MG63 (cell line): ENCODE measurements at regions not wholly inside any gene's neighbourhood (a gene's known extent, or its start where the extent isn't known, plus 50 kb on each side); places are given as distances from the start of the nearest gene placed in this dataset.

Experiments used
- DNase-seq: peaks from one replicate; pipeline ENCODE4 v3.0.0-alpha.2; 2020
- H3K27me3 ChIP-seq: fragments of 250-450 bp; sonication (Bioruptor Pico); 2 replicates; pipeline ENCODE4 v1.5.1; 2020; ENCODE audit warnings: mild to moderate bottlenecking, moderate library complexity
- H3K36me3 ChIP-seq: fragments of 250-450 bp; sonication (Bioruptor Pico); 2 replicates; pipeline ENCODE4 v1.5.1; 2020; ENCODE audit warnings: mild to moderate bottlenecking, moderate library complexity
- H3K4me3 ChIP-seq: fragments of 250-450 bp; sonication (Bioruptor Pico); 2 replicates; pipeline ENCODE4 v1.5.1; 2020; ENCODE audit warnings: mild to moderate bottlenecking, moderate library complexity
- H3K9me3 ChIP-seq: fragments of 250-450 bp; sonication (Bioruptor Pico); 2 replicates; pipeline ENCODE4 v1.5.1; 2020; ENCODE audit warnings: mild to moderate bottlenecking, moderate library complexity

DNA sequence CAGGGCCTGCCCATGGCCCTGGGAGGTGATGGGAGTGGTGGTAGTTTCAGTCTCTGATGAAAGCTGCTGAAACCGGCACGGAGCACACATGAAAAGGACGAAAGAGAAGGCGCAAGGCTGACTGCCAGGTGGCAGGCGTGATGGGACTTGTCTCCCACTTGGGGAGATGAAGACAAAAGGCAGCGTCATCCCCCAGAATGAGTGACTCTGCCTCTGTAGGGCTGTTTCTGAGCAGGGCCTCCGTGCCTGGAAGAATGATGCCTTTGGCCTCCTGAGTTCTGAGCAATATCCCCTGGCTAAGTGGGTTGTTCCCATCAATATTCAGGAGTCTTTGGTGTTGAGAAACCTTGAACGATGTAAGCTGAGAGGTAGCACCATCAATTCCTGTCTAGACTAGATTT is 237.8 kb downstream of the OPA1 start:
- no peak for DNase-seq
- no peak overlapping the region for H3K4me3 ChIP-seq
- H3K9me3 ChIP-seq = no peaks in the 10 kb centered on the region
- no peaks in the 10 kb centered on the region for H3K27me3 ChIP-seq
- H3K36me3 ChIP-seq = no peaks in the 10 kb centered on the region

DNA sequence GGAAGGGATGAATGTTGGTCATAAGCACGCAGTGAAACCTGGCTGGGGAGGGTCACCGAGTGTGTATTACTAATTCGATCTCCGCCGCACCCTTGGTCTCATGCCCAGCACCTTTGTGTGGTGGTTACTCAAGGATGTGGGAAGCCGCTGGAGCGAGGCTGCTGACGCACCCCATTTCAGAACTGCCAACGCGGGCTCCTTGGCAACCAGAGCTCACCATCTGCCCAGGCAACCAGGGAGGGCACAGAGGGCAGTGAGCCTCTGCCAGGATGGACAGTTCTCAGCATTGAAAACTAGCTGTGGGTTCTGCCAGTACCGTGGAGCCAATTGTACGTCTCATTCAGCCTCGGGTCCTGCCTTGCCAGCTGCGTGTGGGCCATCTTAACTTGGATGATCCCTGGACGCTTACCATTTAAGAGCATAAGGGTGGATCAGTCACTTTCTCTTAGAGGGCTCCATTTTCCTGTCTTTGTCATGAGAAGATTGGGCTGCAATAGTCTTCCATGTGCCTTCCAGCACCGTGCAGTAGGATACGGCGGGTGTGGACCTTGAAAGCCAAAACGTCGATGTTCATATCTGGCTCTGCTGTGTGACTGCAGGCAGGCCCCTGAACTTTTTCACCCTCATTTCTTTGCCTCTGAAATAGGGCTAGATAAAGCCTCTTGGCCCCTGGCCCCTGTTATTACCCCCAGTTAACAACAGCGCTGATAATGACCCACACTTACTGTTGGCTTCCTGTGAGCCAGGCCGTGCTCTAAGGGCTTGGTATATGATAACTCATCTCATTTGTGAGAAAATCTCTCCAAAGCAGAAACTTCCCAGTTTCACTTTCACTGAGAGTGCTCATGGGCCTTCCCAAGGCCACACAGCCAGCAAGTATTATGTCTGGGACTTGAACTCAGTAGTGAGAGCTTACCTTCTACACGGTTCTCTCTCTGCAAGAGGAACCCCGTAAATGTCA is 238.8 kb downstream of the OPA1 start:
- peak; percentile 98 for DNase-seq
- H3K4me3 ChIP-seq = no peak overlapping the region
- H3K36me3 ChIP-seq = no peaks in the 10 kb centered on the region
- no peaks in the 10 kb centered on the region for H3K27me3 ChIP-seq
- no peaks in the 10 kb centered on the region for H3K9me3 ChIP-seq

DNA sequence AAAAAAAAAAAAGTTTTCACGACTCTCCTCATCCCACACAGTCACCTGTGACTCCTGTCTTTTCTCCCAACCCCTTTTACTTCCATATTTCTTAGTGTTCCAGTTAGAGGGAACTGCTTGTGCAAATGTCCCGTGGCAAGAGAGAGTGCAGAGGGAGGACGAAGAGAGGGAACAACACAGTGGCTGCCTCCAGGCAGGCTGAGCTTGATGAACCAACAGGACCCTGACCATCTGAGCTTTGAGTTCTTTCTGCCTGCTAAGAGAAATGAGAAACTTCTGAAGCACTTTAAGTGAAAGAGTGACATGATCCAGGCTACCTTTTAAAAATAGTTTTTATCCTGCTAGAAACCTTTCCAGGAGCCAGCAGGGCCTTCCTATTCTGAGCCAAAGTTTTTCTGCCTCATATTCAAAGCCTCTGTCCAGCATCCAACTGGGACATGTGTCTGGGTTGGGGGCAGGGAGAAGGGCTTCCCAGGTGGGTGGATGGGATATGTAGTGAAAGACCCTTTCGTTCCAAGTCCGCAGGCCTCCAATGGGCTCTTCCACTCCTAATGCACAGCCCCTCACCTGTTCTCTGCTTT is 239.9 kb downstream of the OPA1 start:
- DNase-seq = no peak
- Histone ChIP-seq H3K4me3 (no peak overlapping the region), H3K9me3 (no peaks in the 10 kb centered on the region), H3K27me3 (no peaks in the 10 kb centered on the region), H3K36me3 (no peaks in the 10 kb centered on the region)

DNA sequence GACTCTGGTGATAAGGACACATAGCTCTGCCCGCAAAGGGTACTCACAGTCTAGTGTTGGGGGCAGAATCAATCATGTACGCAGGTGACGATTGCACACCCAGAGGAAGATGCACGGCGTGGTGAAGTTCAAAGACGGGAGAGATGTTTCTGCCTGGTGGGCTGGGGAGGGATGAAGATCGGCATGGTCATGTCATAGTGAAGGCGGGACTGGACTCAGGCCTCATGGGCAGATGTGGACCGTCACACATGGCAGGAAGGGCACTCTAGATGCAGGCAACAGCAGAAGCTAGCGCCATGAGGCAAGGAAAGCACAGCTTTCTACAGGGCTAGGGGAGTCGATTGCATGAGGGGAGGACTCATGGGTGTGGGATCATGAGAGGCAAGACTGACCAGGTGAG is 240.6 kb downstream of the OPA1 start:
- no peak for DNase-seq
- Histone ChIP-seq H3K9me3 (no peaks in the 10 kb centered on the region), H3K27me3 (no peaks in the 10 kb centered on the region), H3K4me3 (no peak overlapping the region), H3K36me3 (no peaks in the 10 kb centered on the region)

DNA sequence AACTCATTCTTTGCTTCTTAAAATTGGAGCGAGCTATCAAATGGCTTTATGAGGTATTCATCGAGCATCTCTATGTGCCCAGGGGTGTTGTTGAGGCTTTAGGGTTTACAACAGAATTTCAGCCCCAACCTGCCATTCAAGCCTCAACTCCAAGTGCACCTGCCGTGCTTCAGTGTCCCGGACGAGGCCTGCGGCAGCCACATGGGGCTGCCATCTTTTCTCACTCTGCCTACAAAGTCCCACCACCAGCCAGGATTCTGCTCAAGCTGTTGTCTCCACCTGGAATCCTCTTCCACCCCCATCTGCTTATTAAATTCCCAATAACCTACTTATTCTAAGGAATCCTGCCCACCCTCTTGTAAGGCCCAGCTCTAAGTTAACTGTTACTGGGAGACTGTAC is 242.4 kb downstream of the OPA1 start:
- DNase-seq = no peak
- H3K4me3 ChIP-seq = no peak overlapping the region
- no peaks in the 10 kb centered on the region for H3K9me3 ChIP-seq
- no peaks in the 10 kb centered on the region for H3K27me3 ChIP-seq
- no peaks in the 10 kb centered on the region for H3K36me3 ChIP-seq

DNA sequence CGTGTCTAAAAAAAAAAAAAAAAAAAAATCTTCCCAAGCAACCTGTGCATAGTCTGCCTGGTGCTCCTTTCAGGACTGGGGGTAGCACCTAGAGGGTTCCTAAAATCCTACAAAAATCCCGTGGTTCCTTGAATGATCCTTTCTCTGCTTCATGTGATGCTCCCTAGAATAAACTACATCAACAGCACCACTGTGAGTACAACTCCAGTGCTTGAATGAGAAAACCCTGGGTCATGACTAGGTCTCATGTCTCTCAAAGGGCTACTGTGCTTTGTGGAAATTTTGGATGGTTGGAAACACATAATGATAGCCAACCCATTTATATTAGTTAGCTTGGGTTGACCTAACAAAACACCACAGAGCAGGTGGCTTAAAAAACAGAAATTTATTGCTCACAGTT is 243.5 kb downstream of the OPA1 start:
- no peaks in the 10 kb centered on the region for H3K27me3 ChIP-seq
- H3K9me3 ChIP-seq = no peaks in the 10 kb centered on the region
- no peak for DNase-seq
- no peak overlapping the region for H3K4me3 ChIP-seq
- no peaks in the 10 kb centered on the region for H3K36me3 ChIP-seq

DNA sequence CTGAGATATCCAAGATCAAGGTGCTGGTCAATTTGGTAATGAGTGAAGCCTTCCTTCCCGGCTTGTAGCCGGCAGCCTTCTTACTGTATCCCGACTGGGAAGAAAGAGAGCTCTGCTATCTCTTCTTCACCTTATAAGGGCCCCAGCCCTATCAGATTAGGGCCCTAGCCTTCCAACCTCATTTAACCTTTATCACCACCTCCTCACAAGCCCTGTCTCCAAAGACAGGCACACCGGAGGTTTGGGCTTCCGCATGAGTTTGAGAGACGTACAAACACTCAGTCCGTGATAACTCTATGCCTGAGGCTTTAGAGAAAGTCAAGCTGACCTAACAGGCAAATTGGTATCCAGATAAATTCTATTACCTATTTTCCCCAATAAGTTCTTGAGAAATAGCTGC is 243.9 kb downstream of the OPA1 start:
- H3K4me3 ChIP-seq = no peak overlapping the region
- no peak for DNase-seq
- H3K9me3 ChIP-seq = no peaks in the 10 kb centered on the region
- H3K27me3 ChIP-seq = no peaks in the 10 kb centered on the region
- no peaks in the 10 kb centered on the region for H3K36me3 ChIP-seq

DNA sequence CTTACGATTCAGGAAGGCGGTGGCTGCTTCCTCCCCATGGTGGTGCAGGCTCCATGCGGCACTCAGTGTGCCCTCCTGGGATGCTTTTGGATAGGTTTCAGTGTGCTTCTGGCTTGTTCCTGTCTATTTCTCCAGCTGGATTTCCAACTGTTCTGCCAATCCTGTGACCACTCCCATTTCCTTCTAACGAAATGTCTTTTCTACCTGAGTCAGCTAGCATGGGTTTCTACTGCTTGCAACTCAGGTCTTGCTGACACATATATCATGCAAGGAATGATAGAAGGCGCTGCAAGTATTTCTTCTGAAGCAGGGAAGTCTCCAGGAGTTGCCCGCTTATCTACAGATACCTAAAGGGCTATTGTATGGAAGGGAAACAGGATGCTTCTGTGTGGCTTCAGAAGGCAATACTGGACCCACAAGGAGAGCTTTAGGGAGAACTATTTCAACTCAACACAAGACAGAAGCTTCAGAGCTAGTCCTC is 244.4 kb downstream of the OPA1 start:
- no peak overlapping the region for H3K4me3 ChIP-seq
- H3K27me3 ChIP-seq = no peaks in the 10 kb centered on the region

DNA sequence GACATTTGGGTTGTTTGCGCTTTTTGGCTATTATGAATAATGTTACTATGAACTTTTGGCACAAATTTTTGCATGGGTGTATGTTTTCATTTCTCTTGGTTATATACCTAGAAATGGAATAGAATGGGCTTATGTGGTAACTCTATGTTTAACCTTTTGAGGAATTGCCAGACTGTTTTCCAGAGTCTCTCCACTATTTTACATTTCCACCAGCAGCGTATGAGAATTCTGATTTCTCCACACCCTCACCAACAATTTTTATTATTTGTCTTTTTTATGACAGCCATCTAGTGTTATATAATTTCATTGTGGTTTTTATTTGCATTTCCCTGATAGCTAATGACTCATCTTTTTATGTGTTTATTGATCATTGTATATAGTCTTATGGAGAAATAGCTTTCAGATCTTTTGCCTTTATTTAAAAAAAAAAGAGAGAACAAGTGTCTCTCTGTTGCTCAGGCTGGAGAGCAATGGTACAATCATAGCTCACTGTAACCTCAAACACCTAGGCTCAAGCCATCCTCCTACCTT is 247.2 kb downstream of the OPA1 start:
- no peak overlapping the region for H3K4me3 ChIP-seq
- H3K9me3 ChIP-seq = no peaks in the 10 kb centered on the region; the same call in 1 of the 2 replicates
- no peak for DNase-seq
- no peaks in the 10 kb centered on the region for H3K27me3 ChIP-seq
- H3K36me3 ChIP-seq = no peaks in the 10 kb centered on the region

More for the DNA sequence above, 244.4 kb downstream of the OPA1 start:
- Histone ChIP-seq H3K9me3 (no peaks in the 10 kb centered on the region), H3K36me3 (no peaks in the 10 kb centered on the region)
- DNase-seq = no peak

DNA sequence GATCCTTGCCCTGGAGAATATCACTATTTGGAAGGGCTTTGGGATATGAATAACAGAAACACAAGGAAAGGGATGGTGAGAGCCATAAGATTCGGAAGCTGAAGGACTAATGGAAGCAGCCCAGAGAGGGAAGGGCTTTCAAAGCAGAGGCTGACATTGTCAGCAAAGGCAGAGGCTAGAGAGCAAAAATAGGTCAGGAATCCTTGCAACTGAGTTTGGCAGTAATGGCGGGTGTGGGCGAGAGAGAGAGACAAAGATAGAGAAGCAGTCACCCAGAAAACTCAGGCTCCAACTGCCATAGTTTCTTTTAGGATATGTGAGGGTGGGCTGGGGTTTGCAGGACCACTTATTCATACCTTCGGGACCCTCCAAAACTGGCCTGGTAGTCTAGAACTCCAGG is 248.6 kb downstream of the OPA1 start:
- no peak for DNase-seq
- Histone ChIP-seq H3K27me3 (no peaks in the 10 kb centered on the region), H3K36me3 (no peaks in the 10 kb centered on the region), H3K9me3 (no peaks in the 10 kb centered on the region; the same call in 1 of the 2 replicates), H3K4me3 (no peak overlapping the region)

DNA sequence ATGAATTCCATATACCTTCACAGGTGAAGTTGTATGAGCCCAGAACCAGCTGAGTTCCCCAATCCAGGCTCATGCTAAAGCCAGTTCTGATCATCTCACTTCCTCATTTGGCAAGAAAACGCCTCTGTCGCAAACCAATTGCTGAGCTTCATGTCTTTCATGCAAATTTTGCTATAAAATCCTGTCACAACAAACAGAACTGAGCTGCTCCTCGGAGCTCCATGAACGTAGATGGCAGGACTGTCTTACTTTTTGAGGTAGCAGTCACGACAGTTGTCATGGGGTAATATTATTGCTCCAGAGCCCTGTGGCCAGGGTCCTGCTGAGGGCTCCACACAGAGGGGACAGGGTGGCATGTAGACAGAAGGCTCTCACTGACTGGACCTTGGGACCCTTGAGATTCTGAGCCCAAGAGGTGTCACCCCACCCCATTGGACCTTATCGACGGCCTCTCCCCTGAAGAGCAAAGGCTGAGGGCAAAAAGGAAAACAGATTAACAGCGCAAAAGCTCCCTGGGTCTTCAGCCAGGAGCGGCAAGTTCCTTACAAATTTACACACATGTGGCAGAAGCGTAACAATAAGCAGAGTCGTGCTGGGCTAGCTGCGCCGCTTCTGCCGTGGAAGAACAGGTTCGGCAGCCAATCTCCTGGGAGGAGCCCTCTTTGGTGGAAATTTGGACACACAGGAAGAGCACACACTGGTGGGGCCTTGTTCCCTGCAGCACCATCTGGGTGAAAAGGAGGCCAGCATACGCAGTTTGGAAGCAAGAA is 249.2 kb downstream of the OPA1 start:
- H3K4me3 ChIP-seq = no peak overlapping the region
- H3K27me3 ChIP-seq = no peaks in the 10 kb centered on the region
- H3K9me3 ChIP-seq = no peaks in the 10 kb centered on the region; the same call in 1 of the 2 replicates
- DNase-seq = no peak
- no peaks in the 10 kb centered on the region for H3K36me3 ChIP-seq

DNA sequence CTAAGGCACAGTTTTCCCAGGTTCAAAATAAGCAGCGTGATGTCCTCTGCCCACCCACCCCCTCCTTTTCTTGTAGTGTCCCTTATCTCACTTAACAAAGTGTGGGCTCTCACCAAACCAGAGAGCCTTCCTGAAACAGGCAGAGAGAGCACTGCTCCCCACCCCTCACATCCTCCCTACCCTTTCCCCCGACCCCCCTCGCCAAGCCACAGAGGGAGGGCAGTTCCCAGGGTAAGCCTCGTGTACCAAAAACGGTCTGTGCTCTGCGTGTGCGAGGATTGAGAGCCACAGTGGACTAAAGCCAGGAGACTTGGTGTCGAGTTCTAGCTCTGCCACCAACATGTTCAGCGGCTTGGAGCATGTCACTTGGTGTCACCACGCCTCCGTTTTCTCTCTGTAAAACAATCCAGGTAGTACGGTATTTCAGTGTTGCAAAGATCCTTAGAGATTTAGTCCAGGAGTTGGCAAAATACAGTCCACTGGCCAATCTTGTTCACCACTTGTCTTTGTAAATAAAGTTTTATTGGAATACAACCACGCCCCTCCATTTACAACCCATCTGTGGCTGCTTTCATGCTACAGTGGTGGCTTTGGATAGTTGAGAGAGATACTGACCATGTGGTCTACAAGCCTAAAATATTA is 249.9 kb downstream of the OPA1 start:
- no peak for DNase-seq
- no peaks in the 10 kb centered on the region for H3K27me3 ChIP-seq
- no peak overlapping the region for H3K4me3 ChIP-seq
- H3K9me3 ChIP-seq = no peaks in the 10 kb centered on the region; the same call in 1 of the 2 replicates
- no peaks in the 10 kb centered on the region for H3K36me3 ChIP-seq

DNA sequence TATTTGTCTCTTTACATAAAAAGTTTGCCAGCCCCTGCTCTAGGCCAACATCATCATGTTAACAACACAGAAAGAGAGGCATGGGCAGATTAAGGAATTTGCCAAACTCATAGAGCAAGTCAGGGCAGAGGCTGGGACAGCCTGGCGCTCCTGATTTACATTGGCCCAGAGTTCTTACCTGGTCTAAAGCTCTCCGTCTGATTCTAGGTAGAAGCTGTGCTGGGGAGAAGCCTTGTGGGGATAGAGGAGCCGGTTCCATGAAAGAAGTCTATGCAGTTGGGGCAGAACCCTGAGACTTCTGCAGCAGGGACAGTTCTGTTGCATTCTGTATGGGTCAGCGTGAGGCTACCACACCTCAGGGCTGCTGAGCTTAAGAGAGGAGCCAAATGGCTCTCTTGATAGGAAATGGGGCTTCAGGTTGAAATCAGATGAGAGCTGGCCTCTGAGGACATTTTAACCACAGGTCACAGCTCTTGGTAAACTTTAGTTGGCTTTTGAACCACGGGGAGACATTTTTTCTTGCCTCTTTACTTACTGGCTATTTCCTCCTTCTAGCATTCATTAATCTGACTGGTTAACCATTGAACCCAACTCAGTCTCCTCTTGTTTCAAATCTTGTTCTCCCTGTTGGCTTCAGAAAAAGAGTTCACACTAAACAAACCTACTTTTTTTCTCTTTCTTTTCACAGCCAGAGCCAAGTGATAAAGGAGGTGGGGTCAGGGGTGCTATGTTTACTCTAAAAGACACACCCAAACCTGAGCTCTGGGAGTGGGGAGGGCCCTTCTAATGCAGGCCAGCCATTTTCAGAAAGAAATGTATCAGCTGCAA is 250.7 kb downstream of the OPA1 start:
- Histone ChIP-seq H3K4me3 (no peak overlapping the region), H3K27me3 (no peaks in the 10 kb centered on the region)
- DNase-seq = no peak

DNA sequence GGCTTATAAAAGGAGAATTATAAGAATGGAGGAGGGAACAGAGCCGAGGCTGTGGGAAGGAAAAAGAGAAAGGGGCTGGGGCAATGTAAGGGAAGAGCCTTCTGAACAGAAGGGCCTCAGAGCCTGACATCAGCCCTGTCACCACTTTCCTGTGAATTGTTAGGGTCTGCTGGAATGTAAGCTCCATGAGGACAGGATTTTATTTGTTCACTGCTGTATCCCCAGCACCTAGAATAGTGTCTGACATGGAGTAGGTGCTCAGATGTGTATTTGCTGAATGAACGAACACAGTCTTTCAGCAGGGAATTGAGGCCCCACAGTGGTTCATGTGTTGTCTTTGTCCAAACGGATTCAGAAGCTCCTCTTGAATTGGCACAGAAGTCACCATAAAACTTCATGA is 251.5 kb downstream of the OPA1 start:
- H3K4me3 ChIP-seq = no peak overlapping the region
- no peaks in the 10 kb centered on the region for H3K27me3 ChIP-seq
- no peaks in the 10 kb centered on the region; the same call in 1 of the 2 replicates for H3K9me3 ChIP-seq
- no peaks in the 10 kb centered on the region for H3K36me3 ChIP-seq
- DNase-seq = no peak

More for the DNA sequence above, 250.7 kb downstream of the OPA1 start:
- no peaks in the 10 kb centered on the region for H3K36me3 ChIP-seq
- no peaks in the 10 kb centered on the region; the same call in 1 of the 2 replicates for H3K9me3 ChIP-seq

DNA sequence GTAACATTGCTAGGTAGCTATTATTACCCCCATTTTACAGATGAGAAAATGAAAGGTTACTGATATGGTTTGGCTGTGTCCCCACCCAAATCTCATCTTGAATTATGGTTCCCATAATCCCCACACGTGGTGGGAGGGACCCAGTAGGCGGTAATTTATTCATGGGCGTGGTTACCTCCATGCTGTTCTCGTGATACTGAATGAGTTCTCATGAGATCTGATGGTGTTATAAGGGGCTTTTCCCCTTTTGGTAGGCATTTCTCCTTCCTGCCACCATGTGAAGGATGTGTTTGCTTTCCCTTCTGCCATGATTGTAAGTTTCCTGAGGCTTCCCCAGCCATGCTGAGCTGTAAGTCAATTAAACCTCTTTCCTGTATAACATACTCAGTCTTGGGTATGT is 252.1 kb downstream of the OPA1 start:
- Histone ChIP-seq H3K4me3 (no peak overlapping the region), H3K27me3 (no peaks in the 10 kb centered on the region), H3K9me3 (no peaks in the 10 kb centered on the region; the same call in 1 of the 2 replicates), H3K36me3 (no peaks in the 10 kb centered on the region)
- DNase-seq = no peak

DNA sequence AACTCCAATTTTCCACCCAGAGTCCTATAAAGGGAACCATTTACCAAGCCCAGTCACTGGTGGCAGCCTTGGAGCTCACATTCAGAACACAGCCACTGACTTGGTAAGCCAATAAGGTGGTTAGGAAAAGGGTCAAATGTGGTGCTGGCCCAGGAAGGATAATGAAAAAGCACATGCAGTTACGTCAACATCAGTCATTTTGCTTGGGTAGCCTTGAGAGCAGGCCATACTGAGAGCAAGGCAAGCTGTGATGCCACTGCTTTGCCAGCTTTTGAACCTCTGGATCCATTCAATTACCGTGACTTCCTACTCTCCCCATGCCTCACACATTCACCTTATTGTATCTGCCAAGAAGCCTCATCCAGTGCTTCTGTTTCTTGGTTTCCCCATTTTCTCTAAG is 253.6 kb downstream of the OPA1 start:
- no peaks in the 10 kb centered on the region; the same call in 1 of the 2 replicates for H3K9me3 ChIP-seq
- no peaks in the 10 kb centered on the region for H3K36me3 ChIP-seq
- no peak overlapping the region for H3K4me3 ChIP-seq
- H3K27me3 ChIP-seq = no peaks in the 10 kb centered on the region
- no peak for DNase-seq
